GM11168 (cell line): ENCODE measurements at regions not wholly inside any gene's neighbourhood (a gene's known extent, or its start where the extent isn't known, plus 50 kb on each side); places are given as distances from the start of the nearest gene placed in this dataset.

Experiments used
- in situ Hi-C: fragments of 300-500 bp; cut with MboI; formaldehyde crosslinking; loops from one replicate; pipeline ENCODE4 v1.12.0; 2022; ENCODE audit warnings: low sequenced_read_pairs; ENCODE audit not compliant: unreplicated experiment

- in situ Hi-C loops: no loop called here
Measured at GRCh38 chr13:86710013-86710412, 910.8 kb upstream of the SLITRK6 start.

- in situ Hi-C loops: no loop called here
Measured at GRCh38 chr13:86710896-86711295, 911.7 kb upstream of the SLITRK6 start.

- in situ Hi-C loops: no loop called here
Measured at GRCh38 chr13:86714495-86714894, 915.3 kb upstream of the SLITRK6 start.

GRCh38 chr13:86725105-86725504, 925.9 kb upstream of the SLITRK6 start:
- in situ Hi-C loops: no loop called here

GRCh38 chr13:86729206-86729605, 930.0 kb upstream of the SLITRK6 start:
- in situ Hi-C loops: no loop called here

- in situ Hi-C loops: no loop called here
Measured at GRCh38 chr13:86731987-86732386, 932.8 kb upstream of the SLITRK6 start.

- in situ Hi-C loops: no loop called here
Measured at GRCh38 chr13:86737334-86737932, 933.7 kb upstream of the SLITRK5 start.

GRCh38 chr13:86741762-86742285, 929.3 kb upstream of the SLITRK5 start:
- in situ Hi-C loops: no loop called here

GRCh38 chr13:86757236-86757978, 913.8 kb upstream of the SLITRK5 start:
- in situ Hi-C loops: no loop called here

- in situ Hi-C loops: no loop called here
Measured at GRCh38 chr13:86758116-86758515, 913.1 kb upstream of the SLITRK5 start.

GRCh38 chr13:86760620-86761019, 910.6 kb upstream of the SLITRK5 start:
- in situ Hi-C loops: no loop called here

GRCh38 chr13:86765462-86765861, 905.7 kb upstream of the SLITRK5 start:
- in situ Hi-C loops: no loop called here

- in situ Hi-C loops: no loop called here
Measured at GRCh38 chr13:86788616-86789015, 882.6 kb upstream of the SLITRK5 start.

GRCh38 chr13:86792153-86792651, 879.0 kb upstream of the SLITRK5 start:
- in situ Hi-C loops: no loop called here

GRCh38 chr13:86795858-86796257, 875.3 kb upstream of the SLITRK5 start:
- in situ Hi-C loops: no loop called here

GRCh38 chr13:86810361-86810760, 860.8 kb upstream of the SLITRK5 start:
- in situ Hi-C loops: no loop called here

GRCh38 chr13:86813198-86813597, 858.0 kb upstream of the SLITRK5 start:
- in situ Hi-C loops: no loop called here

- in situ Hi-C loops: no loop called here
Measured at GRCh38 chr13:86825410-86825809, 845.8 kb upstream of the SLITRK5 start.

- in situ Hi-C loops: no loop called here
Measured at GRCh38 chr13:86826232-86826631, 844.9 kb upstream of the SLITRK5 start.

GRCh38 chr13:86830046-86830445, 841.1 kb upstream of the SLITRK5 start:
- in situ Hi-C loops: no loop called here

GRCh38 chr13:86831084-86831483, 840.1 kb upstream of the SLITRK5 start:
- in situ Hi-C loops: no loop called here
